GM19467 (cell line): ENCODE measurements at regions not wholly inside any gene's neighbourhood (a gene's known extent, or its start where the extent isn't known, plus 50 kb on each side); places are given as distances from the start of the nearest gene placed in this dataset.
"Not testable (repeated sequence)": the region's sequence is repeated elsewhere in the genome, so short reads cannot be mapped to it uniquely, and the experiment has no call there.

Source experiments
- ATAC-seq: cut with Tn5 transposase; IDR thresholded peaks from one replicate; pipeline ENCODE4 v1.9.1; 2021; ENCODE audit warnings: mild to moderate bottlenecking, moderate library complexity; ENCODE audit not compliant: unreplicated experiment

- no peak for ATAC-seq
These were observed 1071.2 kb downstream of the FAT4 start for GRCh38 chr4:126385954-126386353.

GRCh38 chr4:126386512-126386911 is 1071.8 kb downstream of the FAT4 start:
- ATAC-seq = no peak

GRCh38 chr4:126395664-126396063 is 1080.9 kb downstream of the FAT4 start:
- ATAC-seq = no peak

- ATAC-seq = no peak
These were observed 1081.4 kb downstream of the FAT4 start for GRCh38 chr4:126396121-126396520.

GRCh38 chr4:126396703-126397102 is 1081.9 kb downstream of the FAT4 start:
- no peak for ATAC-seq

GRCh38 chr4:126404549-126404948 is 1089.8 kb downstream of the FAT4 start:
- ATAC-seq = no peak

- no peak for ATAC-seq
These were observed 1090.7 kb downstream of the FAT4 start for GRCh38 chr4:126405369-126405982.

GRCh38 chr4:126409746-126410145 is 1095.0 kb downstream of the FAT4 start:
- ATAC-seq = no peak

GRCh38 chr4:126411047-126411446 is 1096.3 kb downstream of the FAT4 start:
- ATAC-seq = no peak

GRCh38 chr4:126412310-126412709 is 1097.6 kb downstream of the FAT4 start:
- ATAC-seq = not testable (repeated sequence)

GRCh38 chr4:126414741-126415140 is 1100.0 kb downstream of the FAT4 start:
- ATAC-seq = no peak

GRCh38 chr4:126419266-126419665 is 1104.5 kb downstream of the FAT4 start:
- no peak for ATAC-seq

GRCh38 chr4:126427853-126428252 is 1113.1 kb downstream of the FAT4 start:
- no peak for ATAC-seq

- ATAC-seq = no peak
These were observed 1116.3 kb downstream of the FAT4 start for GRCh38 chr4:126431049-126431448.

- no peak for ATAC-seq
These were observed 1120.7 kb downstream of the FAT4 start for GRCh38 chr4:126435491-126435890.

GRCh38 chr4:126440297-126440696 is 1125.5 kb downstream of the FAT4 start:
- no peak for ATAC-seq

GRCh38 chr4:126441173-126442035 is 1126.6 kb downstream of the FAT4 start:
- ATAC-seq = no peak

GRCh38 chr4:126445596-126445995 is 1130.8 kb downstream of the FAT4 start:
- no peak for ATAC-seq

GRCh38 chr4:126446917-126447316 is 1132.2 kb downstream of the FAT4 start:
- no peak for ATAC-seq

- no peak for ATAC-seq
These were observed 1133.5 kb downstream of the FAT4 start for GRCh38 chr4:126448086-126448845.

GRCh38 chr4:126451237-126451873 is 1136.6 kb downstream of the FAT4 start:
- no peak for ATAC-seq
